Liver (tissue), 8 donors: ENCODE measurements at regions not wholly inside any gene's neighbourhood (a gene's known extent, or its start where the extent isn't known, plus 50 kb on each side); places are given as distances from the start of the nearest gene placed in this dataset.

Source experiments
- DNase-seq: peaks from one replicate; pipeline ENCODE4 v3.0.0-alpha.2; 2017; ENCODE audit warnings: low spot score
- H3K27ac ChIP-seq, 2 donors: one replicate each; pipeline ENCODE4 v1.7.0; 2013; ENCODE audit warnings: inconsistent platforms in 2 of 2, low read length in 2 of 2, control low read depth in 1 of 2, low read depth in 1 of 2, mild to moderate bottlenecking in 1 of 2
- H3K27me3 ChIP-seq, 4 donors: one replicate each; pipeline versions ENCODE4 v1.6.1 to v1.7.0; 2013; ENCODE audit warnings: low read length in 3 of 4, inconsistent platforms in 1 of 4, mild to moderate bottlenecking in 1 of 4, moderate library complexity in 1 of 4; ENCODE audit not compliant: control insufficient read depth in 4 of 4, insufficient read depth in 4 of 4
- H3K36me3 ChIP-seq, 4 donors: one replicate each; pipeline versions ENCODE4 v1.6.1 to v1.7.0; 2013; ENCODE audit warnings: low read length in 3 of 4, mild to moderate bottlenecking in 3 of 4, low read depth in 1 of 4, moderate library complexity in 1 of 4; ENCODE audit not compliant: control insufficient read depth in 4 of 4, insufficient read depth in 3 of 4
- H3K4me1 ChIP-seq, 4 donors: one replicate each; pipeline versions ENCODE4 v1.6.1 to v1.7.0; 2013; ENCODE audit warnings: low read length in 3 of 4, mild to moderate bottlenecking in 3 of 4, moderate library complexity in 1 of 4; ENCODE audit not compliant: control insufficient read depth in 4 of 4, insufficient read depth in 4 of 4
- H3K4me3 ChIP-seq, 3 donors: one replicate each; pipeline versions ENCODE4 v1.6.1 to v1.7.0; 2013; ENCODE audit warnings: low read length in 3 of 3, control low read depth in 1 of 3, low read depth in 1 of 3, mild to moderate bottlenecking in 1 of 3
- H3K9ac ChIP-seq, 2 donors: one replicate each; pipeline ENCODE4 v1.7.0; 2013; ENCODE audit warnings: low read length in 2 of 2, mild to moderate bottlenecking in 2 of 2, moderate library complexity in 2 of 2, control low read depth in 1 of 2, low read depth in 1 of 2
- H3K9me3 ChIP-seq, 4 donors: one replicate each; pipeline versions ENCODE4 v1.6.1 to v1.7.0; 2013; ENCODE audit warnings: low read length in 3 of 4; ENCODE audit not compliant: control insufficient read depth in 4 of 4
- ATF3 ChIP-seq: IDR thresholded peaks from 2 replicates; pipeline ENCODE4 v1.6.1; 2016; ENCODE audit warnings: antibody characterized with exemption
- CTCF ChIP-seq: fragments of 150-350 bp; IDR thresholded peaks from 2 replicates; pipeline ENCODE4 v1.5.1; 2017; ENCODE audit warnings: improper control_type of control experiment, low read depth, low read length; ENCODE audit not compliant: missing input control
- EGR1 ChIP-seq, 2 donors: IDR thresholded peaks; 2 replicates each; pipeline ENCODE4 v1.6.1; 2016 to 2018; ENCODE audit warnings: antibody characterized with exemption in 2 of 2, low read depth in 2 of 2
- FOXA2 ChIP-seq: IDR thresholded peaks from 2 replicates; pipeline ENCODE4 v1.6.1; 2016; ENCODE audit warnings: antibody characterized with exemption
- GABPA ChIP-seq, 2 donors: IDR thresholded peaks in 1 of 2; conservative IDR thresholded peaks in 1 of 2; 2 replicates each; pipeline ENCODE4 v1.6.1; 2016; ENCODE audit warnings: antibody characterized with exemption in 2 of 2, mild to moderate bottlenecking in 1 of 2, moderate library complexity in 1 of 2
- HNF4A ChIP-seq, 2 donors: conservative IDR thresholded peaks; 2 replicates each; pipeline ENCODE4 v1.6.1; 2016; ENCODE audit warnings: antibody characterized with exemption in 2 of 2, mild to moderate bottlenecking in 2 of 2
- HNF4G ChIP-seq: IDR thresholded peaks from 2 replicates; pipeline ENCODE4 v1.6.1; 2016; ENCODE audit warnings: antibody characterized with exemption
- JUND ChIP-seq, 2 donors: IDR thresholded peaks; 2 replicates each; pipeline ENCODE4 v1.6.1; 2016; ENCODE audit warnings: antibody characterized with exemption in 2 of 2
- MAX ChIP-seq: IDR thresholded peaks from 2 replicates; pipeline ENCODE4 v1.6.1; 2016; ENCODE audit warnings: antibody characterized with exemption
- NR2F2 ChIP-seq: IDR thresholded peaks from 2 replicates; pipeline ENCODE4 v1.6.1; 2016; ENCODE audit warnings: antibody characterized with exemption
- RAD21 ChIP-seq, 2 donors: IDR thresholded peaks; 2 replicates each; pipeline ENCODE4 v1.6.1; 2016; ENCODE audit warnings: antibody characterized with exemption in 2 of 2, mild to moderate bottlenecking in 2 of 2
- REST ChIP-seq: IDR thresholded peaks from 2 replicates; pipeline ENCODE4 v1.6.1; 2016; ENCODE audit warnings: antibody characterized with exemption, mild to moderate bottlenecking
- SP1 ChIP-seq: IDR thresholded peaks from 2 replicates; pipeline ENCODE4 v1.6.1; 2018; ENCODE audit warnings: antibody characterized with exemption, mild to moderate bottlenecking
- YY1 ChIP-seq: IDR thresholded peaks from 2 replicates; pipeline ENCODE4 v1.6.1; 2016; ENCODE audit warnings: antibody characterized with exemption, mild to moderate bottlenecking
- ZBTB33 ChIP-seq: IDR thresholded peaks from 2 replicates; pipeline ENCODE4 v1.6.1; 2016; ENCODE audit warnings: antibody characterized with exemption
- WGBS: extraction: QIAGEN DNeasy Blood & Tissue Kit; methylation state at CpG from one replicate; pipeline ENCODE4 v1.1.7; 2013; 5-methylcytosine and 5-hydroxymethylcytosine counted together
- donor health status: healthy.
- donor health status: healthy.
- donor health status: healthy.
- donor health status: healthy.
- donor health status: healthy.

- TF ChIP-seq ZBTB33, result no peak
- no peak for TF ChIP-seq ATF3
- no peak for TF ChIP-seq EGR1 (IDR thresholded peaks at IDR 0.05; ENCODE audit: low read depth in 2 of 2)
- no peak for TF ChIP-seq GABPA (IDR thresholded peaks at IDR 0.05 in 1 of 2, conservative IDR thresholded peaks at IDR 0.05 in 1 of 2)
- TF ChIP-seq YY1, result no peak
- TF ChIP-seq JUND (IDR thresholded peaks at IDR 0.05), result no peak
These were observed 448.3 kb downstream of the CDH2 start (continued) for GRCh38 chr18:27728659-27729058.

- Histone ChIP-seq H3K4me3 (no peak overlapping the region), H3K9ac (no peak overlapping the region), H3K9me3 (peaks cover 0 to 5% (median 0%) of the 10 kb centered on the region in 4 donors), H3K27ac (no peak overlapping the region), H3K4me1 (no peaks in the 10 kb centered on the region), H3K27me3 (no peaks in the 10 kb centered on the region), H3K36me3 (no peaks in the 10 kb centered on the region)
- DNase-seq, result no peak
- TF ChIP-seq HNF4G (no peak), CTCF (no peak), MAX (no peak), GABPA (IDR thresholded peaks at IDR 0.05 in 1 of 2, conservative IDR thresholded peaks at IDR 0.05 in 1 of 2) (no peak), NR2F2 (no peak), SP1 (no peak), FOXA2 (no peak), YY1 (no peak), REST (no peak), HNF4A (conservative IDR thresholded peaks at IDR 0.05) (no peak), EGR1 (IDR thresholded peaks at IDR 0.05; ENCODE audit: low read depth in 2 of 2) (no peak), RAD21 (IDR thresholded peaks at IDR 0.05) (no peak)
- WGBS, result 81% methylated on average over 2 of the region's 2 CpGs
These were observed 452.6 kb downstream of the CDH2 start for GRCh38 chr18:27724362-27724761.
